ENCODE measurements at regions not wholly inside any gene's neighbourhood (a gene's known extent, or its start where the extent isn't known, plus 50 kb on each side); places are given as distances from the start of the nearest gene placed in this dataset.
A peak's percentile ranks its signal among the peaks of the same experiment; 100 is the strongest.

DNA sequence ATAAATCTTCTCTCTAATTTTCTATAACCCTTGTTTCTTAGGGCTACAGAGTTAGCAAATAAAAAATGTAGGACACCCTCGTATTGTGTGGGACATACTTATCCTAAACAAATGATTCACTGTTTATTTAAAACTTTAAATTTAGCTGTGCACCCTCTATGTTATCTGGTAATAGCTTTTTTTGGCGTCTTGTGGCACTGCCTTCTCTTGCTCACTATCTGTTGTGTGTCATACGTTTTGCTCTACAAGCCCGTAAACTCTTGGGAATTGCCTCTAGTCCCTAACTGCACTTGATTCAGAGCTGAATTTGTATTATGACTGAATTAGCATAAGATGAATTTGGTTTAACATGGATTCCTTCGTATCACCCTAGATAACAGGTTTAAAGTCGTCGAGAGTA, 144.3 kb upstream of the MYOCD start:
- Histone ChIP-seq H3K9me3 (no peaks in the 10 kb centered on the region), H3K4me1 (peaks cover 0 to 10% of the 10 kb centered on the region in 2 donors), H3K27me3 (no peaks in the 10 kb centered on the region), H3K36me3 (no peaks in the 10 kb centered on the region), H3K4me3 (no peak overlapping the region), H3K27ac (no peak overlapping the region)
- ATAC-seq (no peak), DNase-seq (no peak)
- intact Hi-C loops (cut with DNase I): no loop called here
- TF ChIP-seq, protein P1, sequence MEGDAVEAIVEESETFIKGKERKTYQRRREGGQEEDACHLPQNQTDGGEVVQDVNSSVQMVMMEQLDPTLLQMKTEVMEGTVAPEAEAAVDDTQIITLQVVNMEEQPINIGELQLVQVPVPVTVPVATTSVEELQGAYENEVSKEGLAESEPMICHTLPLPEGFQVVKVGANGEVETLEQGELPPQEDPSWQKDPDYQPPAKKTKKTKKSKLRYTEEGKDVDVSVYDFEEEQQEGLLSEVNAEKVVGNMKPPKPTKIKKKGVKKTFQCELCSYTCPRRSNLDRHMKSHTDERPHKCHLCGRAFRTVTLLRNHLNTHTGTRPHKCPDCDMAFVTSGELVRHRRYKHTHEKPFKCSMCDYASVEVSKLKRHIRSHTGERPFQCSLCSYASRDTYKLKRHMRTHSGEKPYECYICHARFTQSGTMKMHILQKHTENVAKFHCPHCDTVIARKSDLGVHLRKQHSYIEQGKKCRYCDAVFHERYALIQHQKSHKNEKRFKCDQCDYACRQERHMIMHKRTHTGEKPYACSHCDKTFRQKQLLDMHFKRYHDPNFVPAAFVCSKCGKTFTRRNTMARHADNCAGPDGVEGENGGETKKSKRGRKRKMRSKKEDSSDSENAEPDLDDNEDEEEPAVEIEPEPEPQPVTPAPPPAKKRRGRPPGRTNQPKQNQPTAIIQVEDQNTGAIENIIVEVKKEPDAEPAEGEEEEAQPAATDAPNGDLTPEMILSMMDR (IDR thresholded peaks at IDR 0.05): no peak

DNA sequence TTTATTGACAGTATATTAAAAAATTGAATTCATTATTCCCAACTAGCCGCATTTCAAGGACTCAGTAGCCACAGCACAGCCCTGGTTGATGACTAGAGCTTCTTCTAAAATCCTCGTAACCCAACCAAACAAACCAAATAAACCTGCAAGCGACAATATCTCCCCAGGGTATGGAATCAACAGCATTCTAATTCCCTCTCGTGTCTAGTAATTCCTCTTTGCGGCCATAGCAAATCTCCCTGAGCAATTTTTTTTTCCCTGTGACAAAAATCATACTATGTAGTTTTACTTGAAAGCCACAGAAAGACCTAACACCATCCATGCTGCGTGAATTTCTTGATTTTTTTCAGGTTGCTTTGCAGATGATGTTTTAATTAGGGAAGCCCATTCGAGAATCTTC, 143.4 kb upstream of the MYOCD start:
- DNase-seq: no peak
- TF ChIP-seq, protein P1 (IDR thresholded peaks at IDR 0.05): no peak

DNA sequence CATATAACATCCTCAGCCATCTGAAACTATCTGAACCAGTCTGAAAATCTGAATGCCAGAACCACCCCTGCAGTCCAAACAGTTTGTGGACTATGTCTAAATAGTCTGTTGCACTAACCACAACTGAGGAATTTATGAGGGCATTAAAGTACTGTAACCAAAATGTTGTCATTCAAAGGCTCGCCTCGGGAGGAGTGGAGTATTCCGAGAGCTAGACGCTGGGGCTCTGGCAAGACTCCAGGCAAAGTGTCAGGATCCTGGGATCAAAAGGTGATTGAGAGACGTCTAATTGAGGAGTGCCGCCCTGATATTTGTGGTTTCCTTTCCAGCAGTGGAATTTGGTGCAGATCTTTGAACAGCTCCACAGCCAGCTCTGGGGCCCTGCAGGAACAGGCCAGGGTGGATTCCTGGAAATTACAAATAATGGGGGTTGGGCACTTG, 142.9 kb upstream of the MYOCD start:
- DNase-seq (peak in 3 of 4 donors; percentile 17 to 73 (median 34)), ATAC-seq (peak; percentile 79)
- H3K27ac ChIP-seq: no peak overlapping the region
- no peaks in the 10 kb centered on the region for H3K9me3 ChIP-seq
- intact Hi-C loops (cut with DNase I): no loop called here
- no peak overlapping the region for H3K4me3 ChIP-seq
- H3K27me3 ChIP-seq: no peaks in the 10 kb centered on the region
- TF ChIP-seq, protein P1 (IDR thresholded peaks at IDR 0.05): no peak
- peaks cover 0 to 10% of the 10 kb centered on the region in 2 donors for H3K4me1 ChIP-seq
- H3K36me3 ChIP-seq: no peaks in the 10 kb centered on the region

More for the DNA sequence above, 143.4 kb upstream of the MYOCD start:
- intact Hi-C loops (cut with DNase I): no loop called here
- Histone ChIP-seq H3K36me3 (no peaks in the 10 kb centered on the region), H3K9me3 (no peaks in the 10 kb centered on the region), H3K27me3 (no peaks in the 10 kb centered on the region), H3K27ac (no peak overlapping the region), H3K4me3 (no peak overlapping the region), H3K4me1 (peaks cover 0 to 10% of the 10 kb centered on the region in 2 donors)
- no peak for ATAC-seq

DNA sequence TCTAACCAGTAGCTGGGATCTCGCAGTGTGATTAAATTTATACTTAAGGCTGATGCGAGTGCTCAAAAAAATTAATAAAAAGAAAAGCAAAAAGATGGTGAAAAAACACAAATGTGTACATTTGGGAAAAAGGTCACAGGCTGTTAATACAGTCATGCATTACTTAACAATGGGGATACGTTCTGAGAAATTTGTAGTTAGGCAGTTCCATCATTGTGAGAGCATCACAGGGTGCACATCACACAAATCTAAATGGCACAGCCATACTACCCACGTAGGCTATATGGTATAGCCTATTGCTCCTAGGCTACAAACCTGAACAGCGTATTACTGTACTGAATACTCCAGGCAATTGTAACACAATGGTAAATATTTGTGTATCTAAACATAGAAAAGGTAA, 142.4 kb upstream of the MYOCD start:
- no peak overlapping the region for H3K4me3 ChIP-seq
- DNase-seq (no peak), ATAC-seq (no peak)
- no peaks in the 10 kb centered on the region for H3K36me3 ChIP-seq
- intact Hi-C loops (cut with DNase I): no loop called here
- TF ChIP-seq, protein P1 (IDR thresholded peaks at IDR 0.05): no peak
- no peaks in the 10 kb centered on the region for H3K27me3 ChIP-seq
- H3K27ac ChIP-seq: no peak overlapping the region
- peaks cover 0 to 10% of the 10 kb centered on the region in 2 donors for H3K4me1 ChIP-seq
- H3K9me3 ChIP-seq: no peaks in the 10 kb centered on the region

DNA sequence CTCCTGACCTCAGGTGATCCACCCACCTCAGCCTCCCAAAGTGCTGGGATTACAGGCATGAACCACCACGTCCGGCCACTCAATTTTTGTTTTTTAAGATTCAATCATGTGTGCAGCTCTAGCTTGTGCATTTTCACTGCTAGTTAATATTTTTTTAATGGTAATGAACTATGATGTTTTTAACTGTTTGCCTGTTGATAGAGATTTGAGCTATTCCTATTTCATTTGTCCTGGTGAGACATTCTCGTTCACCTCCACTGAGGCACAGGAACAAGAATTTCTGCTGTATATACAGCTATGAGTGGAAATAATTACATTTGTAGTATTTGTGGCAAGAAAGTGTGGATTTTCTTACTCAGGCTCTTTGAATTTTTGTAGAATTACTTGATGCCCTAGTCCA, 137.7 kb upstream of the MYOCD start:
- peaks cover 3 to 44% of the 10 kb centered on the region in 2 donors for H3K27me3 ChIP-seq
- intact Hi-C loops (cut with DNase I): no loop called here

More for the DNA sequence above, 137.7 kb upstream of the MYOCD start:
- Histone ChIP-seq H3K36me3 (no peaks in the 10 kb centered on the region), H3K4me3 (no peak overlapping the region), H3K9me3 (no peaks in the 10 kb centered on the region), H3K4me1 (peaks cover 0 to 1% of the 10 kb centered on the region in 2 donors), H3K27ac (no peak overlapping the region)
- DNase-seq: no peak
- TF ChIP-seq, protein P1 (IDR thresholded peaks at IDR 0.05): no peak
- ATAC-seq: no peak
